ENCODE measurements at regions not wholly inside any gene's neighbourhood (a gene's known extent, or its start where the extent isn't known, plus 50 kb on each side); places are given as distances from the start of the nearest gene placed in this dataset.

DNA sequence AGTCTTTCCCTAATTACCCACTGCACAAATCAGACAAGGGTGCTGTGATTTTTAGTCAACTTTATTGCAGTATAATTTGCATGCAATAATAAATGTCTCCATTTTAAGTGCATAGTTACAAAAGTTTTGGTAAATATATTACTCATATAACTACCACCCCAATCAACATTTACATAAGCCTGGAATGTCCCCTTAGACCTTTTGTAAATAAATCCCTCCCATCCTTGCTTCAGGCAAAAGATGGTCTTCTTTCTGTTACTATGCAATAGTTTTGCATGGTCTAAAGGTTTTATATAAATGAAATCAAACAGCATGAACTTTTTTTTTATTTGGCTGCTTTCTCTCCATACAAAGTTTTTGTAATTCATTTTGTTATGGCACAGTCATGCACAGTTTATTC, 235.4 kb downstream of the PYDC2 start:
- Histone ChIP-seq H3K4me1 (ENCODE audit: control insufficient read depth, insufficient read depth, low read length) (no peaks in the 10 kb centered on the region; the same call in 1 of the 2 replicates), H3K36me3 (ENCODE audit: control insufficient read depth, insufficient read depth, low read length) (no peaks in the 10 kb centered on the region), H3K27me3 (ENCODE audit: control insufficient read depth, insufficient read depth, low read length) (no peaks in the 10 kb centered on the region), H3K27ac (ENCODE audit: low read length) (peak overlapping the region; percentile 77; the same call in 1 of the 2 replicates), H3K9me3 (ENCODE audit: control insufficient read depth, insufficient read depth, low read depth, low read length) (no peaks in the 10 kb centered on the region), H3K4me3 (ENCODE audit: low read depth in 2 of 2, low read length in 2 of 2) (no peak overlapping the region)
- CTCF ChIA-PET, result no interaction called here
- no peak for TF ChIP-seq TCF7L2 (IDR thresholded peaks at IDR 0.05; ENCODE audit: low read depth, low read length)
- TF ChIP-seq, protein P1, sequence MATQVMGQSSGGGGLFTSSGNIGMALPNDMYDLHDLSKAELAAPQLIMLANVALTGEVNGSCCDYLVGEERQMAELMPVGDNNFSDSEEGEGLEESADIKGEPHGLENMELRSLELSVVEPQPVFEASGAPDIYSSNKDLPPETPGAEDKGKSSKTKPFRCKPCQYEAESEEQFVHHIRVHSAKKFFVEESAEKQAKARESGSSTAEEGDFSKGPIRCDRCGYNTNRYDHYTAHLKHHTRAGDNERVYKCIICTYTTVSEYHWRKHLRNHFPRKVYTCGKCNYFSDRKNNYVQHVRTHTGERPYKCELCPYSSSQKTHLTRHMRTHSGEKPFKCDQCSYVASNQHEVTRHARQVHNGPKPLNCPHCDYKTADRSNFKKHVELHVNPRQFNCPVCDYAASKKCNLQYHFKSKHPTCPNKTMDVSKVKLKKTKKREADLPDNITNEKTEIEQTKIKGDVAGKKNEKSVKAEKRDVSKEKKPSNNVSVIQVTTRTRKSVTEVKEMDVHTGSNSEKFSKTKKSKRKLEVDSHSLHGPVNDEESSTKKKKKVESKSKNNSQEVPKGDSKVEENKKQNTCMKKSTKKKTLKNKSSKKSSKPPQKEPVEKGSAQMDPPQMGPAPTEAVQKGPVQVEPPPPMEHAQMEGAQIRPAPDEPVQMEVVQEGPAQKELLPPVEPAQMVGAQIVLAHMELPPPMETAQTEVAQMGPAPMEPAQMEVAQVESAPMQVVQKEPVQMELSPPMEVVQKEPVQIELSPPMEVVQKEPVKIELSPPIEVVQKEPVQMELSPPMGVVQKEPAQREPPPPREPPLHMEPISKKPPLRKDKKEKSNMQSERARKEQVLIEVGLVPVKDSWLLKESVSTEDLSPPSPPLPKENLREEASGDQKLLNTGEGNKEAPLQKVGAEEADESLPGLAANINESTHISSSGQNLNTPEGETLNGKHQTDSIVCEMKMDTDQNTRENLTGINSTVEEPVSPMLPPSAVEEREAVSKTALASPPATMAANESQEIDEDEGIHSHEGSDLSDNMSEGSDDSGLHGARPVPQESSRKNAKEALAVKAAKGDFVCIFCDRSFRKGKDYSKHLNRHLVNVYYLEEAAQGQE (IDR thresholded peaks at IDR 0.05; ENCODE audit: insufficient read depth in 1 of 2, low read depth in 2 of 2, low read length in 1 of 2), result no peak
- no peak for TF ChIP-seq POLR2AphosphoS5 (IDR thresholded peaks at IDR 0.05; ENCODE audit: low read depth, low read length)
- no peak for TF ChIP-seq SIN3A (IDR thresholded peaks at IDR 0.05; ENCODE audit: borderline replicate concordance, insufficient read depth, low read depth, low read length)
- TF ChIP-seq CTCF (IDR thresholded peaks at IDR 0.05), result no peak
- peak; percentile 51 for ATAC-seq
- in situ Hi-C loops (cut with HindIII; ENCODE audit: low pct_unique_long_range_greater_than_20kb, low sequenced_read_pairs), result no loop called here
- intact Hi-C loops (cut with micrococcal nuclease; ENCODE audit: unreplicated experiment), result no loop called here
- no TSS peak for BruUV-seq (replicated peaks)
- DNase-seq (ENCODE audit: low read depth, low spot score), result no peak
- POLR2A ChIA-PET, result no interaction called here

DNA sequence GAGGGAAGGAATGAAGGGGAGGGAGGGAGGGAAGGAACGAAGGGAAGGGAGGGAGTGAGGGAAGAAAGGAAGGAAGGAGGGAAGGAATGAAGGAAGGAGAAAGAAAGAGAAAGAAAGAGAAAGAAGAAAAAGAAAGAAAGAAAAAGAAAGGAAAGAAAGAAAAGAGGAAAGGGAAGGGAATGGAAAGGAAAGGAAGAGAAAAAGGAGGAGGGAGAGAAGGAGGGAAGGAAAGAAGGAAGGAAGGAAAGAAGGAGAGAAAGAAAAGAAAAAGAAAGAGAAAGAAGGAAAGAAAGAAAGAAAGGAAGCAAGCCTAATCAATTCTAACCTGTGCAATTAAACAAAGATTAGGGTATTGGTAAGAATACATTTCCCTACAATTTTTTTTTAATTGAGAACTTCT, 238.6 kb downstream of the PYDC2 start:
- CTCF ChIA-PET, result no interaction called here
- no peaks in the 10 kb centered on the region; the same call in 1 of the 2 replicates for H3K4me1 ChIP-seq (ENCODE audit: control insufficient read depth, insufficient read depth, low read length)
- in situ Hi-C loops (cut with HindIII; ENCODE audit: low pct_unique_long_range_greater_than_20kb, low sequenced_read_pairs), result no loop called here
- no peaks in the 10 kb centered on the region for H3K36me3 ChIP-seq (ENCODE audit: control insufficient read depth, insufficient read depth, low read length)
- intact Hi-C loops (cut with micrococcal nuclease; ENCODE audit: unreplicated experiment), result no loop called here
- ATAC-seq (no peak), DNase-seq (ENCODE audit: low read depth, low spot score) (no peak)
- no peak overlapping the region for H3K27ac ChIP-seq (ENCODE audit: low read length)
- no peaks in the 10 kb centered on the region for H3K9me3 ChIP-seq (ENCODE audit: control insufficient read depth, insufficient read depth, low read depth, low read length)
- no TSS peak for BruUV-seq (replicated peaks)
- TF ChIP-seq CTCF (IDR thresholded peaks at IDR 0.05), result no peak
- no peak for TF ChIP-seq SIN3A (IDR thresholded peaks at IDR 0.05; ENCODE audit: borderline replicate concordance, insufficient read depth, low read depth, low read length)
- TF ChIP-seq TCF7L2 (IDR thresholded peaks at IDR 0.05; ENCODE audit: low read depth, low read length), result no peak
- TF ChIP-seq, protein P1 (IDR thresholded peaks at IDR 0.05; ENCODE audit: insufficient read depth in 1 of 2, low read depth in 2 of 2, low read length in 1 of 2), result no peak
- TF ChIP-seq POLR2AphosphoS5 (IDR thresholded peaks at IDR 0.05; ENCODE audit: low read depth, low read length), result no peak
- H3K27me3 ChIP-seq (ENCODE audit: control insufficient read depth, insufficient read depth, low read length), result no peaks in the 10 kb centered on the region
- POLR2A ChIA-PET, result no interaction called here
- H3K4me3 ChIP-seq (ENCODE audit: low read depth in 2 of 2, low read length in 2 of 2), result no peak overlapping the region

Data from Panc1 (cell line).